NCI-H187 (cell line): ENCODE measurements at regions not wholly inside any gene's neighbourhood (a gene's known extent, or its start where the extent isn't known, plus 50 kb on each side); places are given as distances from the start of the nearest gene placed in this dataset.

Experiments
- DNase-seq, 2 experiments: peaks; one replicate each; lab custom pipeline; 2025; lab: John Stamatoyannopoulos, UW

DNA sequence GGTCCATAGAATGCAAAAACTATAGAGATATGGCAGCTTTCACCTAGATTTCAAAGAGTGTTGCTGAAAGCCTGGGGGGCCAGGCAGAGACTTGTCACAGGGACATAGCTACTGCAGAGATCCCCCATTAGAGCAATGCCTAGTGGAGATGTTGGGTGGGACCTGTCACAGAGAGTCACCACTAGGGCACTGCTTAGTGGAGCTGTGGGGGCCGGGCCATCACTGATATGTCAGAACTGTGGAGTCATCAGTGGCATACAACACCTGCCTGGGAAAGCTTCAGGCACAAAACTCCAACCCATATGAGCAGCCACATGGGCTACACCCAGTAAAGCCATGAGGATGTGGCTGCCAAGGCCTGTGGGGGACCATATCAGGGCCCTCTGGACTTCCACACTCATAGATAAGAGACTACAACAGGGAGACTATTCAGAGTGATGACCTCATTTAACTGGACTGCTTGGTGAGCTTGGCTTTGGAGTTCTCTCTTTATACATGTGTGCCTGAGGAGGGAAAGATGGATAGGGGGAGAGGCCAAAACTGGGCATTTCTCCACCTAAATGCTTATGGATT is 176.3 kb downstream of the ZNF621 start:
- no peak for DNase-seq

DNA sequence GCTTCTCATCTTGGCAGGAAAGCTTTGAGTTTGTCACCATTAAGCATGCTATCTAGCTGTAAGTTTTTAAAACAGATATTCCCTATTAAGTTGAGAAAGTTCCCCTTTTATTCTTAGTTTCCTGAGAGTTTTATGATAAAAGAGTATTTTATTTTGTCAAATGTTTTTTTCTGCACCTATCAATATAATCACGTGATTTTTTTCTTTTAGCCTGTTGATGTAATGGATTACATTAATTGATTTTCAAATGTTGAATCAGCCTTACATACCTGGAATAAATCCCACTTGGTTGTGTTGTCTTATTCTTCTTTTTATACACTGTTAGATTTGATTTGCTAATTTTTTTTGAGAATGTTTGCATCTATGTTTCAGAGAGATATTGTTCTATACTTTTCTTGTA is 179.5 kb downstream of the ZNF621 start:
- no peak for DNase-seq

DNA sequence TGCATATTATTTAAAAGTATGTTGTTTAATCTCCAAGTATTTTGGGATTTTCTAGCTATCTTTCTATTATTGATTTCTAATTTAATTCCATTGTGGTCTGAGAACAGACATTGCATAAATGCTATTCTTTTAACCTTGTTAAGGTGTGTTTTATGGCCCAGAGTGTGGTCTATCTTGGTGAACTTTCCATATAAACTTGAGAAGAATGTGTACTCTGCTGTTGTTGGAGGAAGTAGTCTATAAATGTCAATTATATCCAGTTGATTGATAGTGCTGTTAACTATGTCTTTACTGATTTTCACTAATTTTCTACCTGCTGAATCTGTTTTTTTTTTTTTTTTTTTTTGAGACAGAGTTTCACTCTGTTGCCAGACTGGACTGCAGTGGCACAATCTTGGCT is 180.9 kb downstream of the ZNF621 start:
- no peak for DNase-seq

DNA sequence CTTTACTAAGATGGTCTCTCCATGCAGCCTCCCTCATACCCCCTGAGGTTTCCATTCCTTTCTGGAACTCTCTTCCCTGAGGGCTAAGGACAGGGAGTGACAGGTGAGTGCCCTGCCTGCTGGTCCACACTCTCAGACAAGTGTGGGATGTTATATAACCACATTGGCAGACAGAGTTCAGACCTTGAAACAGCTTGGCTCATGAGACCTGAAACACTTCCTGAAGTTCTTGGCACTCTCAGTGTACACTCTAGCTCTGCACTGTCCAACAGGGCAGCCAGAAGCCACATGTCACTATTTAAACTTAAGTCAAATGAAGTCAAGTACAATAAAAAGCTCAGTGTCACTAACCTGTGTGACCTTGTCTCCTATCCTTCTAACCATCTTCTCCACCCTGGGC is 188.5 kb downstream of the ZNF621 start:
- DNase-seq, result no peak

DNA sequence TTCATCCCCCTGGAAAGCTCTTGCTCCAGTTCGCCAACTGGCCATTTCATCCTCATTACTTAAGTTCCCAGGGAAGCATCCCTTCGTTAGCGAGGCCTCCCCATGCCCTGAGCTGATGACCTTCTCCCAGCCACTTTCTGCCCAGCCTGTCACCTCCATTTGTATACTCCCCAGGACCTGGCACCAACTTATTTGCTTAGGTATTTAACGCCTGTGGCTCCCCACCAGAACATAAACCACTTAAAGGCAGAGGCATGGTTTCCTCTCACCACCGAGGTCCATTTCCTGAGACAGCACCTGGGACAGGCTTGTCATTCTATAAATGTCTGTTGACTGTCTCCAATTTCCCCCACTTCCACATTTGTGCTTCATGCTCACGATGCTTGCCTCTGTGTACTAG is 189.0 kb downstream of the ZNF621 start:
- DNase-seq, result no peak

DNA sequence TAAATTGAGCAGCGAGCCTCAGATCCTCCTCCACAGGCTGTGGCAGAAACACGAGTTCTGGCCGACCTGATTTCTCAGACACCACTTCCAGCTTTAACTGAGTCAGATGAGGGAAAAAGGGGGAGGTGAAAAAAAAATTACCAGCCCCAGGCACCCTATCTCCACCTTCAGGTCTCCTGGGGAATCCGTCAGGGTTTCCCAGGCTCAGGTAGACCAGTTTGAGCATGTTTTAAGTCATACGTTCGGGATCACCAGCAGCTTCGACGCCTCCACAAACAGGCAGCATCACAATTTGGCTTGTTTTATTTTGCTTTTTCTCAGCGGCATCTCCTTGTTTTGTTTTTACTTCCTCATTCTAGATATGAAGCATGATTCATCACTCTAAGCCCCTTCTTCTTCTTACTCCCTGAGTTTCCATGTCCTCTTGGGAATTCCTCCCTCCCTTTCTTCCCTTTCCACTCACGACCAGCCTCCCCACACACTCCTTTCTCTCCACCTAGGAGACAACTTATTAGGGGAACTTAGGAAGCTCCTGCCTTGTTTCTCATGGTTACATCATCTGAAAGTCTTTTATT is 190.1 kb downstream of the ZNF621 start:
- DNase-seq, result no peak

DNA sequence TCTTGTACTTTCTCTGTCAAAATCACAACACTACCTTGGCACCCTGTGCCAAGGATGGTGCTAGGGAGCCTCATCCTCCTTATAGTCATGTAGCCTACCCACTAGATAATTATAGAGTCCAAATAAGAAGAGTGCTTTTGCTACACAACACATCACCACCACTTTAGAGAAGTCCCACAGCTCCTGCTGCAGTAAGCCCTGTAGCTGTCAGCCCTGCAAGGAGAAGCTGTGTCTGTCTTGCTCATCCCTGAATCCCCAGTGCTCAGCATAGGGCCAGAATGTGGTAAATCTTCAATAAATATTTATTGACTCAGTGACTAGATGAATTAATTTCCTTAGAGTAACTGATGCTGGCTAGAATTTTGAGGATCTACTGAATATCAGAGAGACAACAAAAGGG is 190.8 kb downstream of the ZNF621 start:
- DNase-seq, result no peak

DNA sequence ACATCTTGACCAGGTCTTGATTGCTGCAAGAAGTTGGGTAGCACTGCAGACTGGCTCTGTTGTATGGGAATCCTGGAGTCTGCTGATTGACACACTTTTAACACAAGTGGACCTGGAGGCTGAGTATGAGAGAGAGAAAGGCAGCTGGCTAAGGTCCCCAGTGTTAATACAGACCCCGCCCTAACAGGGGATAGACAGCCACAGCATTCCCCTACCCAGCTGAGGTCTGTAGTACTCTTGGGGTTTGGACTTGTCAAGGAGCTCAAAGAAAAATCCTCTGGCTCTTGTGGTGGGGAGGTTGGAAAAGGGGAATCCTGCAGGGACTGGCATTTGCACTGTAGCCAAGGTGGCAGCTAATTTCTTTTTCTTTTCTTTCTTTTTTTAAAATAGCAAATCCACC is 192.7 kb downstream of the ZNF621 start:
- DNase-seq, result no peak

DNA sequence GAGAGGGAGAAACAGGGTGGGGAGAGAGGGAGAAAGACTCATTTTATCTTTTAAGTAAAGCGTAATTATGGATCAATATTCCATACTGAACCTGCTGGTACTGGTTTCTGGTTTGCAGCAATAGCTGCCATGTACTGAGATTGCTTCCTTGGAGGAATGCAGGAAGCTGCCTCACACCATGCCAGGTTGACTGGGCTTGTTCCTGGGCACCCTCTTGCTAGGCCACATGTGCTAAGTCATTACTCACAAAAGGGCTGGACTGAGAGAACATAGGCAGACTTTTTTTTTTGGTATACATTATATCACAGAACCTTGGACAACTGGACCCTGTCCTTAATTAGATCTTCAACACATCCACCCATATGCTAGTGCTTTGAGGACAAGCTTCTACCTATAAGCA is 193.4 kb downstream of the ZNF621 start:
- DNase-seq, result no peak

DNA sequence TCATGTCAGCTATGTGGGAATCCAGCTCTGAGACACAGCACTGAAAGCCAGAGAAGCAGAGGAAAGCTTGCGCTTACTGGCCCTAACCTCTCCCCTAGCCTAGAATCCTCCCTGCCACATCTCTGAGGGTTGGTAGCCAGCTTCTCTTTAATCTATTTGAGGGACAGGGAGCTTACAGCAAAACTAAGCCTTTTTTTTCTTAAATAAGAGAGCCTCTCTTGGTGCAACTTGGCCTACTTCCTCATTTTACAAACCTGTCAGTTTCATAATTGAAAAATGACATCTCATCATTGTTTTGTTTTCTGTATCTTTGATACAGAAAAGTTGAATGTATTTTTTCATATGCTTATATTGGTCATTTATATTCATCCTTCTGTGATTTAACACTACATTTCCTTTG is 193.9 kb downstream of the ZNF621 start:
- DNase-seq, result no peak

DNA sequence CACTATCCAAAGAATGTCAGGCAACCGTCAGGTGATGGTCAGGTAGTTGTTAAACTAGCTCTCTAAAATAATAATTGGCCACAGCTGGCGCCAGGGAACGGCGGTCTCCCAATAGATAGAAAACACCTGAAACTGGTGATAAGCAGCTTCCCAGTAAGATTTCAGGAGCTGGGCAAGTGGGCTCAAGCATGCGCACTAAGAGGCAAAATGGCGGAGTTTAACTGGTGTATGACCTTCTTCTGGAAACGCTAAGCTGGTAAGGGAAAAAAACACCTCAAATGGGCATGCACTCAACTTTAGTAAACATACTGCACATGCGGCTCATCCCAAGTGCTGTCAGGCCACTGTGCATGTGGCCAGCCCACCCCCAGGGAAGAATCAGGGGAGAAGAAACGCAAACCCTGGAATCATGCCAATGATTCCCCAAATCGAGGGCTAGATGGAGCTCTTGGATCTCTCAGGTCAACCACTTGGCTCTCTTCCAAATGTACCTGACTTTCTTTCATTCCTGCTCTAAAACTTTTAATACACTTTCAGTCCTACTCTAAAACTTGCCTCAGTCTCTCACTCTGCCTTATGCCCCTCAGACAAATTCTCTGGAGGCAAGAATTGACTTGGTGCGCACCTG is 195.0 kb downstream of the ZNF621 start:
- DNase-seq, result no peak

DNA sequence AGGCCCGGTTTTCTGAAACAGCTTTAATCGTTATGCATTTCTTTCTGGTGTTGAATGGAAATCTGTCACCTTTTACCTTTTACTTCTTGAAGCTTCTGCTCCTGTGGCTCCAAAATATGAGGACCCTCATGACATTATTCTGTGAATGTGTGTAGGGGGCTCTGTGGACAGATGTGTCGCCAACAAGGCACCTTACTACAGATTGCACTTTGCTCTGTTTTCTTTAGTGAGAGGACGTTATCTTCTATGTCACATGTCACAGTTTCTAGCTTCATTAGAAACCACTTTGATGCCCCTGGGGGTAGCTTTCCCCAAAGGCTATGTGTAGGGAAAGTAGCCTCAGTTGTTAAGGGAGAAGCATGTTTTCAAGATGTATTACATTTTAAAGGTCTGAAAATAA is 195.6 kb downstream of the ZNF621 start:
- no peak for DNase-seq

DNA sequence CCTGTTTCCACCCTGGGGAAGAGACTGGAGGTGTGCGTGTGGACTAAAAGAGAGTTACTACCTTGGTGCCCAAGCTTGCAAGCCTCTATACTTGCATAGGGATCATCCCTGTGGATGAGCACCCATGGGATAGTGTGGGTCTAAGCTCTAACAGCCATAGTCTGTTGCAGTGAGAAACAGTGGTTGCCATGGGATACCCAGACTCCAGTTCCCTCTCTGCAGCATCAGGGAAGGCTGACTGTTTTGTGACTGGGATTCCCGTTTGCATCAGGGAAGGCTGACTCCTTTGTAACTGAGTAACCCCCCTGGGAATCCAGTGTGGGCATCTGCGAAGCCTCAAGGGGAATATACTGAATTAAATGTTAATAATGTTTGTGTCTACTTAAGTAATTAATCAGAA is 196.1 kb downstream of the ZNF621 start:
- DNase-seq, result no peak

DNA sequence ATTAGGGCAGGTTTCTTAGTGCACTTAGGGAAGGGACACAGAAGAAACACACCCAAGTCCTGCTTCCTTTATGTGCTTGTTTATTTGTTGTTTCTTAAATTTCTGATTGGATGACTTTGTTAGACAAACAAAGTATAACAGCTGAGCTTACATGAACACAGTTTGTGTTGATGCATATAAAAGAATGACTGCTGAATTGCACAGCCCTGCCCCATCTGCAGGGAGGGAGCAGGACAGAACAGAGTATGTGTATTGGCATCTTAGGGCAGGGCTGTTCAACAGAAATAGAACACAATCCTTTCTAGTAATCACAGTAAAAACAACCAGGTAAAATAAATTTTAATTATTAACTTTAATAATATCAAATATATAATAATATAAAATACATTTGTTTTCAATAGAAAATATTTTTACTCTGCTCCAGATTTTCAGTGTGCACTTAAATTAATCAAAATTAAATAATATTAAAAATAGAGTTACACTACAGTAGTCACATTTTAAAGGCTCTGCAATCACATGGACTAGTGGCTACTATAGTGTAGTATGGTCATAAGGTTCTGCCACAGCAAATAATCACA is 198.4 kb downstream of the ZNF621 start:
- no peak for DNase-seq

DNA sequence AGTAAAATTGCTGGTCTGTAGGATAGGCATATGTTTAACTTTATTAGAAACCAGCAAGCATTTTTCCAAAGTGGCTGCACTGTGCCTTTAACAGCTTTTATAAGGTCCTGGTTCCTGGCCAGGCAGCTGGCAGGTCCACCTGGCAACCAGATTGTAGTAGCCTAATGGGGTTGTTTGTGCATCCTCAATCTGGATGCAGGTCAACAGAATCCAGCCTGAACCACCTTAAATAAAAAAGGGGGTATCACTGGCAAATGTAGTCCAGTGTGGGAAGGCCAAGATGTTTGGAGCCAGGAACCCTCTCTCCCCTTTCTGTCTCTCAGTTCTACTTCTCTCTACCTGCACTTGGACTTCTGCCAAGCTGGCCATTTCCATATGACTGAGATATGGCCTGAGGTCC is 200.3 kb downstream of the ZNF621 start:
- no peak for DNase-seq

DNA sequence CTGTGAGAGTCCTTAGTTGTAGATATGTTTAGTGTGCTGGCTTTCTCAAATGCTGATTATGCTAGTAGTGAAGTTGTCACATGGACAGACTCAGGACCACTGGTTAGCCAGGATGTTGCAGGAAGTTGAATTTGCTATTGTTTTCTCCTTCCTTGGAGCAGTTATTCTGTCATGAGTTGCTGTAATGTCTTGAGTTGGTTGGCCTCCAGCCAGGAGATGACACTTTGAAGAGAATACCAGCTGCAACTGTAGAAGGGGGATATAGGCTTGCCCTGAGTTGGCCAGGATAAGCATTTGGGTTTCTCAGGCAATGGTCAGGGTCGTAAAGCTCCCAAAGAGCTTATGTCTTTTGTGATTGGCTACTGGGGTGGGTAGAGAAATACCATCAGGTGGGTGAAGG is 206.7 kb downstream of the ZNF621 start:
- no peak for DNase-seq

DNA sequence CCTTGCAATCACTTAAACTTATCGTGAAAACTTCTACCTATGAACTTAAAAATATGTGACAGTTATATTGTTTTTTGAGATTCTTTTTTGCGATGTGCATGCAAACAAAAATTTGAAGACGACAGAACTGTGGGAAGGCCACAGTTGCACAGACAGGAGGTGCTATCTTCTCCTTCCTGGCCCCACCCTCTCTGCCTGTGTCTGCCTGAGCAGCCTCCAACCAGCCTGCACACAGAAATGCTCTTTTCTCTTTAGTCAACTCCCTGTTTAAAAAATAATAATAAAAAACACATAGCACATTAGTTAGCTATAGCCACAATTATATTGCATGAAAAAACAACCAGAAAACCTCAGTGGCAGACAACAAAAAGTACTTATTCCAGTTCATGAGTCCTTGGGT is 212.2 kb downstream of the ZNF621 start:
- DNase-seq, result no peak

DNA sequence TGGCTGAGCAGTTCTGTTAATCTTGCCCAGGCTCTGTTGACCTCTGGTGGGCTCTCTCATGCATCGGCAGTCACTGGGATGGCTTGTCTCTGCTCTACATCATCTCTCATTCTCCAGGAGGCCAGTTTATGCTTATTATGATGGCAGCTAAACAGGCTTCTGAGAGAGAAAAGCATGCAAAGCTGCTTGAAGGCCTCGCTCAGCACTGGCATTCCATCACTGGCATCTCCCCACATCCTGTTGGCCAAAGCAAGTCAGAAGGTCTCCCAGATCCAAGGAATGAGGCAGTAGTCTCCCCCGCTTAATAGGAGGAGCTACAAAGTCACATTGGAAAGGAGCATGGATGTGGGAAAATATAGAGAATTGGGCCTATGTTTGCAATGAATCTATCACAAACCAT is 212.6 kb downstream of the ZNF621 start:
- DNase-seq, result no peak

DNA sequence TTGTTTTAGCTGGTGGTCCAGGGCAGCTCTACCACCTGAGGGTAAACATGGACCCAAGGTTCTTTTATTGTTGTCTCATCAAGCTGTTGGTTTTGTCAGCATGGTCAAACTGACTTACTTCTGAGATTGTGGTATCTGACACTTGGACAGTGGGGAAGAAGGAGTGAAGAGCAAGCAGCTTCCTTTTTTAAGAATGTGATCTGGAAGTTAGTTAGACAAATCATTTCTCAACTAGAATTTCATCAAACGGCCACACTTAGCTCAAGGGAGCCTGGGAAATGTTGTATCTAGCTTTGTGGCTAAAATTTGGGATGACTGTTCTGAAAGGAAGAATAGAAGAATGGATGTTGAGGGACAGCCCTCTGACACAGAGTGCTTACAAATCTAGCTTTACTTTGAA is 215.2 kb downstream of the ZNF621 start:
- no peak for DNase-seq

DNA sequence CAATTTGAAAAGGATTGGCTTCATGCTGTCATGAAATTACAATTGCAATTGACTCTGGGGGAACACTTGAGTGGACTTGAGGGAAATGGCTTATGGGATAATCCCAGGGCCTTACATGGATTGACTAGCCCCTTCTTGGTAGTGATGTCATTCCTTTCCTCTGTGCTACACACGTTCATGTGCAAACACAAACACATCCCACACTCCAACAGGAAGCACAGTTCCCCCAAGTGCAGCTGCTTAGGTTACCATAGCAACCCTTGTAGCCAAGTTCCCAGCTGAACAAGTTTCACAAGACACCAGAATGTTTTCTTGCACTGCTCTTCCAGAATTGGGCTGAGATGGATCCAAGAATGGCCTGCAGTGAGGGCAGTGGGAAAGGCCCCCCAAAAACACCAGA is 217.0 kb downstream of the ZNF621 start:
- DNase-seq, result no peak

DNA sequence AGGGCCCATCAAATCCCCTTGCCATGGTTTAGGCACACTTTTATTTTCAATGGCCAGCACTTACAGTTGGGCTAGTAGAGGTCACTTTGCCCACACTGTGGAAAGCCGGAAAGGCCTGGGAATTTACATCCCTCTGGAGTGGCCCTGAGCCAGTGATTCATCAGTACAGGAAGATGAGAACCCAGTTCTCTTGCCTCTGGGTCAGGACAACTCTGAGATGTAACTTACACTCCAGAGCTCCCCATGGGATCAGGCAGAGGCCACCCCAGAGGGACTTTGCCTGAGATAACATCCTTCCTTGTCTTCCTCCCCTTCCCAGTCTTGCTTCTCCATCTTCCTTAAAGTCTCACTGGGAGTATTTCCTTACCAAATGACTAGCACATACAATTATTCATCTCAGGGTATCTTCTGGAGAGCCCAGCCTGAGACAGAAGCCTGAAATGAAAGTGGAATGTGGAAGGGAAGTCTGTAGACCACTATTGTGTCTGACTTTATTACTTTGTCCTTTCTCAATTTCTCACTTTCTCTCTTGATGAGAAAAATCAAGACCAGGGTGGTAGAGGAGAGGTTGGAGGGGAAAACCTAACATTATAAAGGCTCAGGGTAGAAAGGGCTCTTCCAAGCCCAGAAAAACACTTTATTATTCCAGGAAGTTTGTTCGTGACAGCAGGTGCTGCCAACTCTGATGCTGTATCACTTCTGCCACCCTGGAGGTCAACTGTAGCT is 220.8 kb downstream of the ZNF621 start:
- no peak for DNase-seq

DNA sequence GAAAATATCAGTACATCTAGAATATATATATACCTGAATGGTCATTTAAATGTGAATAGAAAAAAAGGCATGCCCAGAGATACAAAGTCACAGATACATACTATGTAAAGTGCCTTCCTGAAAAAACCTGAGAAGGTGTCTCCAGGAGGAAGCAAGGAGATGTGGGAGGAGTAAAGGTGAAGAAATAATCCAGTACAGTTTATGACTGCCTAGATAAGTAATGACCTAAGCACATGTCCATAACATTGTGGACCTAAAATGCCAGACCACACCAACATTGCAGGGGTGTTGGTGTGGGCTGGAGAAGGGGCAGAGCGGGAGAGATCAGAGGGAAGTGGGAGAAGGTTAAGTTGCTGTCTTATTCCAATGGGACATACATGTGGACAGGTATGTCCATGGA is 226.9 kb downstream of the ZNF621 start:
- DNase-seq, result no peak

DNA sequence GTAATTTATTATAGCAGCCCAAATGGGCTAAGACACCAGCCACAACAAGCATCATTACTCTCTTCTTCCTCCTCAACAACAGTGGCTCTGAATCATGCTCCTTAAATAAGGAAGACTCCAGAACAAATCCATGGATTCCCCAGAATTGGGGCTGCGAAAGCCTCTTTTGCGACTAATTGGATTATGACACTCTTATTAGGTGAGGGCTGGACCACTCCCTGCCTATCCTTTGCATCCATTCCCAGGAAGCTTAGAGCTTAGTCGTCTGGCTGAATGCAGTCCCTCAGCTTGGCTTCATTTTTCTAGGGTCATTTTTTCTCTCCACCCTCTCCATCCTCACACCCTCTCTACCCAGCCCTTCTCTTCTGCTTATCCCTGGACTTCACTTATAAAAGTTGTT is 227.7 kb downstream of the ZNF621 start:
- no peak for DNase-seq
